HEK293 (cell line): ENCODE measurements at regions not wholly inside any gene's neighbourhood (a gene's known extent, or its start where the extent isn't known, plus 50 kb on each side); places are given as distances from the start of the nearest gene placed in this dataset.

Experiments
- SP3 ChIP-seq: fragments of 450-650 bp; formaldehyde crosslinking; IDR thresholded peaks from 2 replicates; pipeline ENCODE4 v1.5.1; 2016; ENCODE audit warnings: missing biosample characterization, missing genetic modification characterization
- ZNF155 ChIP-seq: fragments of 450-650 bp; formaldehyde crosslinking; IDR thresholded peaks from 2 replicates; pipeline ENCODE4 v1.5.1; 2016; ENCODE audit warnings: missing biosample characterization, missing genetic modification characterization
- ZNF169 ChIP-seq: fragments of 450-650 bp; formaldehyde crosslinking; IDR thresholded peaks from 2 replicates; pipeline ENCODE4 v1.5.1; 2016; ENCODE audit warnings: missing biosample characterization, missing genetic modification characterization
- ZNF175 ChIP-seq: fragments of 450-650 bp; formaldehyde crosslinking; IDR thresholded peaks from 2 replicates; pipeline ENCODE4 v1.5.1; 2016; ENCODE audit warnings: missing biosample characterization, missing genetic modification characterization
- ZNF223 ChIP-seq: fragments of 450-650 bp; formaldehyde crosslinking; IDR thresholded peaks from 2 replicates; pipeline ENCODE4 v1.5.1; 2016; ENCODE audit warnings: missing biosample characterization, missing genetic modification characterization
- ZNF239 ChIP-seq: fragments of 450-650 bp; formaldehyde crosslinking; IDR thresholded peaks from 2 replicates; pipeline ENCODE4 v1.5.1; 2016; ENCODE audit warnings: missing biosample characterization, missing genetic modification characterization
- ZNF266 ChIP-seq: fragments of 450-650 bp; formaldehyde crosslinking; IDR thresholded peaks from 2 replicates; pipeline ENCODE4 v1.5.1; 2016; ENCODE audit warnings: missing biosample characterization, missing genetic modification characterization, low read depth
- TF ChIP-seq, protein P1 (sequence below): fragments of 450-650 bp; formaldehyde crosslinking; IDR thresholded peaks from 2 replicates; pipeline ENCODE4 v1.5.1; 2016; ENCODE audit warnings: missing biosample characterization, missing genetic modification characterization
- TF ChIP-seq, protein P2 (sequence below): fragments of 450-650 bp; formaldehyde crosslinking; IDR thresholded peaks from 2 replicates; pipeline ENCODE4 v1.5.1; 2016; ENCODE audit warnings: missing biosample characterization, missing genetic modification characterization, borderline replicate concordance
- TF ChIP-seq, protein P3 (sequence below): fragments of 450-650 bp; formaldehyde crosslinking; IDR thresholded peaks from 2 replicates; pipeline ENCODE4 v1.5.1; 2016; ENCODE audit warnings: missing biosample characterization, missing genetic modification characterization

DNA sequence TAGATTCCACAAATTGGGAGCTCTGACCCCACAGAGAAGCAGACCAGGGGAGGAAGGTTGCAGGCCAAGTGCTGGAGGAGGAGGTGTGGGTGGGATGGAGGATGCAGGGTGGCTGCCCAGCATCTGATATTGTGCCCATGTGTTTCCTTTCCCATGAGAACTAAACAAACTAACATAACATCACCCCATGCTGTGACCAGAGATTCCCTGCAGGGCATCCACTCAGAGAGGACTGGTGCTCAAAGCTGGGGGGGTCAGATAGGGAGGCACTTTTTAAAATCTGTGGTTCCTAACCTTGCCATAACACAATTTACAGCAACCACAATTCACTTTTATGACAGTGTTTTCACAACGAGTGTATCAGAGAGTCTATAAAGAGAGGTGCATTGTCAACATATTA lies 1277.6 kb downstream of the AACS start:
- TF ChIP-seq SP3 (tag by site-specific recombination) (no peak), ZNF239 (tag by site-specific recombination) (no peak), ZNF266 (no peak), ZNF175 (tag by site-specific recombination) (no peak), ZNF169 (tag by site-specific recombination) (no peak), ZNF155 (tag by site-specific recombination) (no peak), ZNF223 (no peak)
- TF ChIP-seq, protein P1, sequence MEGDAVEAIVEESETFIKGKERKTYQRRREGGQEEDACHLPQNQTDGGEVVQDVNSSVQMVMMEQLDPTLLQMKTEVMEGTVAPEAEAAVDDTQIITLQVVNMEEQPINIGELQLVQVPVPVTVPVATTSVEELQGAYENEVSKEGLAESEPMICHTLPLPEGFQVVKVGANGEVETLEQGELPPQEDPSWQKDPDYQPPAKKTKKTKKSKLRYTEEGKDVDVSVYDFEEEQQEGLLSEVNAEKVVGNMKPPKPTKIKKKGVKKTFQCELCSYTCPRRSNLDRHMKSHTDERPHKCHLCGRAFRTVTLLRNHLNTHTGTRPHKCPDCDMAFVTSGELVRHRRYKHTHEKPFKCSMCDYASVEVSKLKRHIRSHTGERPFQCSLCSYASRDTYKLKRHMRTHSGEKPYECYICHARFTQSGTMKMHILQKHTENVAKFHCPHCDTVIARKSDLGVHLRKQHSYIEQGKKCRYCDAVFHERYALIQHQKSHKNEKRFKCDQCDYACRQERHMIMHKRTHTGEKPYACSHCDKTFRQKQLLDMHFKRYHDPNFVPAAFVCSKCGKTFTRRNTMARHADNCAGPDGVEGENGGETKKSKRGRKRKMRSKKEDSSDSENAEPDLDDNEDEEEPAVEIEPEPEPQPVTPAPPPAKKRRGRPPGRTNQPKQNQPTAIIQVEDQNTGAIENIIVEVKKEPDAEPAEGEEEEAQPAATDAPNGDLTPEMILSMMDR (tag by site-specific recombination) = no peak
- TF ChIP-seq, protein P2, sequence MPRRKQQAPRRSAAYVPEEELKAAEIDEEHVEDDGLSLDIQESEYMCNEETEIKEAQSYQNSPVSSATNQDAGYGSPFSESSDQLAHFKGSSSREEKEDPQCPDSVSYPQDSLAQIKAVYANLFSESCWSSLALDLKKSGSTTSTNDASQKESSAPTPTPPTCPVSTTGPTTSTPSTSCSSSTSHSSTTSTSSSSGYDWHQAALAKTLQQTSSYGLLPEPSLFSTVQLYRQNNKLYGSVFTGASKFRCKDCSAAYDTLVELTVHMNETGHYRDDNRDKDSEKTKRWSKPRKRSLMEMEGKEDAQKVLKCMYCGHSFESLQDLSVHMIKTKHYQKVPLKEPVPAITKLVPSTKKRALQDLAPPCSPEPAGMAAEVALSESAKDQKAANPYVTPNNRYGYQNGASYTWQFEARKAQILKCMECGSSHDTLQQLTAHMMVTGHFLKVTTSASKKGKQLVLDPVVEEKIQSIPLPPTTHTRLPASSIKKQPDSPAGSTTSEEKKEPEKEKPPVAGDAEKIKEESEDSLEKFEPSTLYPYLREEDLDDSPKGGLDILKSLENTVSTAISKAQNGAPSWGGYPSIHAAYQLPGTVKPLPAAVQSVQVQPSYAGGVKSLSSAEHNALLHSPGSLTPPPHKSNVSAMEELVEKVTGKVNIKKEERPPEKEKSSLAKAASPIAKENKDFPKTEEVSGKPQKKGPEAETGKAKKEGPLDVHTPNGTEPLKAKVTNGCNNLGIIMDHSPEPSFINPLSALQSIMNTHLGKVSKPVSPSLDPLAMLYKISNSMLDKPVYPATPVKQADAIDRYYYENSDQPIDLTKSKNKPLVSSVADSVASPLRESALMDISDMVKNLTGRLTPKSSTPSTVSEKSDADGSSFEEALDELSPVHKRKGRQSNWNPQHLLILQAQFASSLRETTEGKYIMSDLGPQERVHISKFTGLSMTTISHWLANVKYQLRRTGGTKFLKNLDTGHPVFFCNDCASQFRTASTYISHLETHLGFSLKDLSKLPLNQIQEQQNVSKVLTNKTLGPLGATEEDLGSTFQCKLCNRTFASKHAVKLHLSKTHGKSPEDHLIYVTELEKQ (tag by site-specific recombination) = no peak
- TF ChIP-seq, protein P3, sequence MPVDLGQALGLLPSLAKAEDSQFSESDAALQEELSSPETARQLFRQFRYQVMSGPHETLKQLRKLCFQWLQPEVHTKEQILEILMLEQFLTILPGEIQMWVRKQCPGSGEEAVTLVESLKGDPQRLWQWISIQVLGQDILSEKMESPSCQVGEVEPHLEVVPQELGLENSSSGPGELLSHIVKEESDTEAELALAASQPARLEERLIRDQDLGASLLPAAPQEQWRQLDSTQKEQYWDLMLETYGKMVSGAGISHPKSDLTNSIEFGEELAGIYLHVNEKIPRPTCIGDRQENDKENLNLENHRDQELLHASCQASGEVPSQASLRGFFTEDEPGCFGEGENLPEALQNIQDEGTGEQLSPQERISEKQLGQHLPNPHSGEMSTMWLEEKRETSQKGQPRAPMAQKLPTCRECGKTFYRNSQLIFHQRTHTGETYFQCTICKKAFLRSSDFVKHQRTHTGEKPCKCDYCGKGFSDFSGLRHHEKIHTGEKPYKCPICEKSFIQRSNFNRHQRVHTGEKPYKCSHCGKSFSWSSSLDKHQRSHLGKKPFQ (tag by site-specific recombination) = no peak
